Kidney (tissue), 13 donors: ENCODE measurements at regions not wholly inside any gene's neighbourhood (a gene's known extent, or its start where the extent isn't known, plus 50 kb on each side); places are given as distances from the start of the nearest gene placed in this dataset.
"Not testable (repeated sequence)": the region's sequence is repeated elsewhere in the genome, so short reads cannot be mapped to it uniquely, and the experiment has no call there.

Source experiments
- DNase-seq, 5 donors: peaks; one replicate each; pipeline ENCODE4 v3.0.0-alpha.2; 2013 to 2020
- FAIRE-seq: peaks from 2 replicates; lab custom pipeline; 2012; peaks lifted over from hg19 to GRCh38; lab: Jason Lieb, UNC
- H3K27ac ChIP-seq, 2 donors: one replicate each; pipeline ENCODE4 v1.7.0; 2013; ENCODE audit warnings: low read depth in 2 of 2, low read length in 2 of 2, inconsistent platforms in 1 of 2
- H3K27me3 ChIP-seq: one replicate; pipeline ENCODE4 v1.7.1; 2013; ENCODE audit warnings: low read length, inconsistent platforms; ENCODE audit not compliant: control insufficient read depth, insufficient read depth
- H3K36me3 ChIP-seq, 3 donors: one replicate each; pipeline versions ENCODE4 v1.7.0 to v1.7.1; 2013; ENCODE audit warnings: low read length in 3 of 3, control low read depth in 1 of 3, inconsistent platforms in 1 of 3; ENCODE audit not compliant: insufficient read depth in 3 of 3, control insufficient read depth in 2 of 3
- H3K4me1 ChIP-seq, 3 donors: one replicate each; pipeline versions ENCODE4 v1.7.0 to v1.7.1; 2013; ENCODE audit warnings: low read length in 3 of 3, inconsistent platforms in 1 of 3, low read depth in 1 of 3; ENCODE audit not compliant: control insufficient read depth in 2 of 3, insufficient read depth in 2 of 3
- H3K4me3 ChIP-seq, 3 donors: one replicate each; pipeline versions ENCODE4 v1.7.0 to v1.8.1; 2013; ENCODE audit warnings: low read length in 3 of 3, control low read depth in 1 of 3, inconsistent platforms in 1 of 3
- H3K9ac ChIP-seq, 3 donors: one replicate each; pipeline versions ENCODE4 v1.7.0 to v1.7.1; 2013; ENCODE audit warnings: low read length in 3 of 3, control low read depth in 1 of 3, inconsistent platforms in 1 of 3
- H3K9me3 ChIP-seq, 3 donors: one replicate each; pipeline versions ENCODE4 v1.7.0 to v1.7.1; 2013; ENCODE audit warnings: low read length in 3 of 3, control low read depth in 1 of 3, inconsistent platforms in 1 of 3; ENCODE audit not compliant: control insufficient read depth in 2 of 3, insufficient read depth in 1 of 3
- CTCF ChIP-seq: IDR thresholded peaks from 3 replicates; pipeline ENCODE4 v1.5.1; 2012; ENCODE audit warnings: mild to moderate bottlenecking, moderate library complexity, borderline replicate concordance; ENCODE audit not compliant: insufficient read depth; ENCODE audit errors: extremely low read depth
- intact Hi-C: fragments of 100-400 bp; cut with DNase I; formaldehyde crosslinking; loops from one replicate; pipeline ENCODE4 v1.11.1; 2022
- donor health status: control.
- donor health status: control.
- donor health status: control.
- donor health status: control.
- donor health status: control.
- donor health status: DM: yes; HTN: yes; CAD: no.
- donor health status: Normal renal cell carcinoma (clear cell type).

- H3K9me3 ChIP-seq, result no peaks in the 10 kb centered on the region
- TF ChIP-seq CTCF, result no peak
- no peak overlapping the region for H3K27ac ChIP-seq
- H3K27me3 ChIP-seq, result no peaks in the 10 kb centered on the region
- H3K4me3 ChIP-seq, result no peak overlapping the region
- DNase-seq, result no peak
- H3K9ac ChIP-seq, result no peak overlapping the region
- H3K36me3 ChIP-seq, result no peaks in the 10 kb centered on the region
- FAIRE-seq, result no peak
- intact Hi-C loops, result no loop called here
- H3K4me1 ChIP-seq, result no peaks in the 10 kb centered on the region
Measured at GRCh38 chr2:228919808-228920207, 351.3 kb downstream of the PID1 start.

GRCh38 chr2:228917220-228917619, 353.9 kb downstream of the PID1 start:
- DNase-seq (no peak), FAIRE-seq (no peak)
- Histone ChIP-seq H3K4me1 (no peaks in the 10 kb centered on the region), H3K9me3 (no peaks in the 10 kb centered on the region), H3K36me3 (no peaks in the 10 kb centered on the region), H3K27me3 (no peaks in the 10 kb centered on the region), H3K27ac (no peak overlapping the region), H3K4me3 (no peak overlapping the region), H3K9ac (no peak overlapping the region)
- intact Hi-C loops, result no loop called here
- no peak for TF ChIP-seq CTCF

- Histone ChIP-seq H3K9ac (no peak overlapping the region), H3K36me3 (no peaks in the 10 kb centered on the region), H3K4me1 (no peaks in the 10 kb centered on the region), H3K9me3 (no peaks in the 10 kb centered on the region), H3K27me3 (no peaks in the 10 kb centered on the region), H3K4me3 (no peak overlapping the region), H3K27ac (no peak overlapping the region)
- FAIRE-seq (no peak), DNase-seq (peak in 2 of 5 donors; percentile 51 to 52)
- intact Hi-C loops, result no loop called here
- no peak for TF ChIP-seq CTCF
Measured at GRCh38 chr2:228916416-228917090, 354.5 kb downstream of the PID1 start.

- H3K9ac ChIP-seq, result no peak overlapping the region
- no peaks in the 10 kb centered on the region for H3K4me1 ChIP-seq
- H3K27me3 ChIP-seq, result no peaks in the 10 kb centered on the region
- no peak for TF ChIP-seq CTCF
- no peak for DNase-seq
- H3K4me3 ChIP-seq, result no peak overlapping the region
- FAIRE-seq, result no peak
- no peak overlapping the region for H3K27ac ChIP-seq
- H3K9me3 ChIP-seq, result no peaks in the 10 kb centered on the region
- intact Hi-C loops, result no loop called here
- no peaks in the 10 kb centered on the region for H3K36me3 ChIP-seq
Measured at GRCh38 chr2:228913176-228913575, 357.9 kb downstream of the PID1 start.

GRCh38 chr2:228910872-228911271, 360.2 kb downstream of the PID1 start:
- H3K27me3 ChIP-seq, H3K9ac ChIP-seq, H3K9me3 ChIP-seq, H3K4me1 ChIP-seq, H3K36me3 ChIP-seq, FAIRE-seq, H3K27ac ChIP-seq, DNase-seq, H3K4me3 ChIP-seq, intact Hi-C loops: not testable (repeated sequence)
